SW 1271 (cell line): ENCODE measurements at regions not wholly inside any gene's neighbourhood (a gene's known extent, or its start where the extent isn't known, plus 50 kb on each side); places are given as distances from the start of the nearest gene placed in this dataset.
"Not testable (repeated sequence)": the region's sequence is repeated elsewhere in the genome, so short reads cannot be mapped to it uniquely, and the experiment has no call there.

ENCODE experiments used
- DNase-seq, 2 experiments: peaks; one replicate each; lab custom pipeline; 2025; lab: John Stamatoyannopoulos, UW

DNA sequence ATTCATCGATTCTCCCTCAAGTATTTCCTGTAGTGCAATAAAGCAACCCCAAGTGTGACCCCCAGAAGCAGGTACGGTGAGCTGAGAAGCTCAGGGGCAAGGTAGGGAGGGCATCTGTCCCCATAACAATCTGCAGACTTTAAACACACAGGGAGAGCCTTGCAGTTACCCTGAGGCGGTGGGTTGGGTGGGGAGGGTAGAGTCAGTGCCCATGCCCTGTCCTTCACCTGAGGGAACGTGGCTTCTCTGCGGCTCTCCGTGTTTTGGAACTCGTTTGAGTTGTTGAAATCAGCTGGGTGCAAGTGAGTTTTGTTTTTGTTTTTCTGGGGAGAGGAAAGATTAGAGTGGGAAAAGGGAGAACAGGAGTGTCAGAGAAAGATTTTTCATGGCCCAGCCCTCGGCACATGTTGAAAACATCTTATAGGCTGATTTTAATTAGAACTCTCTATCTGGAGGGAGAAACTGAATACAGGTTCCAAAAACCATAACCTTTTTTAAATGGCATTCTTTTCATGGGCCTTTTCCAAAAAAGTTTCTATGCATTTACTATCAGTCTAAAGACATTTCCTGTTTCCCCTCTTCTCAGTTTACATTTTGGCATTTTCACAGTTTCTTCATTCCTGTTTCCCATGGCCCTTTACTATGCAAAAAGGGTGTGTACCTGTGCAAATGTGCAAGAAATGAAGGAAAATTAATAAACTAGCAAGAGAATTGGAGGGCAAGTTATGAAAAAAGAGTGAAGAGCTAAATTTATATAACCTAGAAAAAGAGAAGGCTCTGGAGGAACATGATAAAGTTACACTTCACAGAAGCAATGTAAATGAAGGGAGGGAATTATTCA, 266.5 kb upstream of the VLDLR start:
- no peak for DNase-seq

DNA sequence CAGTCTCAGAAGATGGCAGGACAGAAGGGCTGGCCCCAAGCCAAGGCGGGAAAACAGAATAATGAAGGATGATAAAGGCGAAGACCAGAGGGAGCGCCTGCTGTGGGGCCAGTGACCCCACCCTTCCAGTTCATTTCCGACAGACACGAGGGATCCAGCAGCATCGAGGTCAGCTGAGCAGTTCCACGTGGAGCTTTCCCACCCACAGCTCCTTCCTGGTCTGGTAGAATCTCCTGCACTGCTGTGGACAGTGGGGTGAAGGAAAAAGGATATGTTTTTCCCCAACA, 265.9 kb upstream of the VLDLR start:
- DNase-seq, result no peak

- no peak for DNase-seq
Observed at GRCh38 chr9:2356041-2356790, 265.4 kb upstream of the VLDLR start.

- no peak for DNase-seq
Observed at GRCh38 chr9:2359891-2360471, 261.6 kb upstream of the VLDLR start.

- no peak for DNase-seq
Observed at GRCh38 chr9:2362150-2362549, 259.4 kb upstream of the VLDLR start.

GRCh38 chr9:2363138-2363745, 258.3 kb upstream of the VLDLR start:
- no peak for DNase-seq

DNA sequence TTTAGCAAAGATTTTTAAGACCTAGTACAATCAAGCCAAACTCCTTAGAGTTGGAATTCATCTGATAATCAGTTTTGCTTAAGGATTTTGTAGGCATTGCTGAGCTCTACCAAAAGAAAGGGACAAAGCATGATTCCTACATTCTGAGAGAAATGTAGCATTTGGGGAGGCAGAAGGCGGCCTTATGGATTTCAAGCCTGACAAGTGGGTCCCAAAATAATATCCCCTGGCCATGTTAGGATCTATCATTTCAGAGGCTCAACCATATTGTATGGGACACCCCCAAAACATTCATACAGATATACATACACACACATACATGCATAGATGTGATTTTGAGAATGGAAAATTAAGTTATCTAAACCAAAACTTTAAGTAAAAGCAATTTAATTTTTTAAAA, 257.8 kb upstream of the VLDLR start:
- DNase-seq, result no peak

DNA sequence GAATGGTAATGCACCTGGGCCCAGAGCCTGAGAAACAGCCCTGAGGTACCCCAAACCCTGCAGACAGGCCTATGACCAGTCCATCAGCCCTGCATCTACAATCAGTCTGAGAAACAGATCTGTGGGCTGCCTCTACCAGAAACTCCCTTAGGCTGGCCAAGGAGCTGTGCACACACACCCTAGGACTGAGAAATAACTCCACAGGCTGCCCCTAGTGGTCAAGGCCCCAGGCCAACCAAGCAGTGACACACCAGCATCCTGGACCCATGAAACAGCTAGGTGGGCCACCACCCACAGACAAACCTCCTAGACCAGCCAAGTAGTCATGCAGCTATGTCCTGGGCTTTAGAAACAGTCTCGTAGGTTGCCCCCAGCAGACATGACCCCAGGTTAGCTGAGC, 253.6 kb upstream of the VLDLR start:
- DNase-seq, result no peak

DNA sequence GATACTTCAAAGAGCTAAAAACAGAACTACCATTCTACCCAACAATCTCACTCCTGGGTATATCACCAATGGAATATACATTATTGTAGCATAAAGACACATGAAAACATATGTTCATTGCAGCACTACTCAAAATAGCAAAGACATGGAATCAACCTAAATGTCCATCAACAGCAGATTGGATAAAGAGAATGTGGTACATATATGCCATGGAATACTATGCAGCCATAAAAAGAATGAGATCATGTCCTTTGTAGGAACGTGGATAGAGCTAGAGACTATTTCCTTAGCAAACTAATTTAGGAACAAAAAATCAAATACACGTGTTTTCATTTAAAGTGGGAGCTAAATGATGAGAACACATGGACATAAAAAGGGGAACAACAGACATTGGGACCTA, 247.9 kb upstream of the VLDLR start:
- DNase-seq, result no peak

- no peak for DNase-seq
Observed at GRCh38 chr9:2375114-2375513, 246.5 kb upstream of the VLDLR start.

DNA sequence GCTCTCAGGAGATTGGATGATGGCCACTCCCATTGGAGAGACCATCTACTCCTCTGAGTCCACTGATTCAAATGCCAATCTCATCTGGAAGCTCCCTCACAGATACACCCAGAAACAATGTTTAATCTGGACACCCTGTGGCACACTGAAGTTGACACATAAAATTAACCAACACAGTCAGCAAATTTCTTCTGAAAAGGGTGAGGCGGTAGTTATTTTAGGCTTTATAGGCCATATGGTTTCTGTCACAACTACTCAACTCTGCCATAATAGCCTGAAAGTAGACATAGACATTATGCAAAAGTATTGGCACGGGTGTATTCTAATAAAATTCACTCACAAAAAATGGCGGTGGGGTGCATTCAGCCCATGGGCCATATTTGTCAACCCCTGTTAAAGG, 244.5 kb upstream of the VLDLR start:
- DNase-seq, result no peak

DNA sequence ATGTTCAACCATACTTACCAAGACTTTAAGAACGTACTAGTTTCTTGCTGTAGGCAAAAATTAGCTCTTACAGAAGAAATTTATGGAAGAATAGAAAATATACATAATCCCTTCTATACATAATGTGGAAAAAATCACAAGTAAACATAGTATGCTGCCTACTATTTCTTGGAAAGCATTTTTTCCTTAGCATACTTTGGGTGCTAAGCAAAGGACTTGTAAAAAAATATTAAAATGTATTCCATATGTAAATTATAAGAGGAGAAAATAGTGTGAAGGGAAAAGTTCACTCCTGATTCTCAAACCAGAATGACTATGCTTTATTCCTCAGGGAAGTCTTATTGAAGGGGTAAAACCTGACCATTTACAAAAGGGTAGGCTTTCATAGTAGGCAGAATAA, 243.8 kb upstream of the VLDLR start:
- no peak for DNase-seq

GRCh38 chr9:2378266-2378665, 243.3 kb upstream of the VLDLR start:
- DNase-seq, result no peak

GRCh38 chr9:2378816-2379215, 242.8 kb upstream of the VLDLR start:
- DNase-seq, result no peak

GRCh38 chr9:2384741-2385140, 236.8 kb upstream of the VLDLR start:
- no peak for DNase-seq

DNA sequence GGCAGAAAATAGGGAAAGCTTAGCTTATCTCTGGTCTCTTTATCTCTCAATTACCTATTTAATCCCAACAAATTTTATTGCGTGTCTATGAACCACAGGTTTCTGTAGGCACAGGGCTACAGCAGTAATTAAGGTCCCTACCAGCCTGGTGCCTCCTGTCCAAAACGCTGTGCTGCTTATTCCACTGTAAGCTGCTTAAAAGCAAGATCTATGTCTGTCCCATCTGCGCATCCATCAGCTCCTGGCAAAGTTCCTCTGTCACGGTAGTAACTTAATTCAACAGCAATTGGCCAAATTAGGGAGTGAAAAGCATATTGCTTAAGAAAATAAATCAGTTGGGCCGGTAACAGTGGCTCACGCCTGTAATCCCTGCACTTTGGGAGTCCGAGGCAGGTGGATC, 235.8 kb upstream of the VLDLR start:
- no peak for DNase-seq

GRCh38 chr9:2386566-2386965, 235.0 kb upstream of the VLDLR start:
- DNase-seq, result no peak

GRCh38 chr9:2387166-2387565, 234.4 kb upstream of the VLDLR start:
- DNase-seq, result no peak

- no peak for DNase-seq
Observed at GRCh38 chr9:2389404-2389803, 232.2 kb upstream of the VLDLR start.

DNA sequence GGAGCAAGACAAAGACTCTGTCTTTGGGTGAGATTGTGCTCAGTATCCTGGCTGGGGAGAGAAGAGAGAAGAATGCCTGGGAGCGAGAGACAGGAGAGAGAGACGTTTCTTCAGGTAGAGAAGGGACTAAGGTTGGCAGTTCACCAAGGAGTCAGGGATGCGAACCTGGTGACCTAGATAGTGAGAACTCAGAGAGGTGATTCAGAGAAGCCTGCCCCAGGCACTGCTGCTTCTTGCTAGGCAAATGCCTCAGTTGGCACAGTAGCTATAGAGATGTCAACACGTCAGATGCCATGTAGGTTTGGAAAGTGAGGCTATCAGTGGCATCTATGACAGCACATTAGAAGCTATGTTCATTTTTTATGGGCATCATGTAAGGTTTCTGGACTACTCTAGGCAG, 231.6 kb upstream of the VLDLR start:
- no peak for DNase-seq

GRCh38 chr9:2391509-2392132, 230.0 kb upstream of the VLDLR start:
- not testable (repeated sequence) for DNase-seq

DNA sequence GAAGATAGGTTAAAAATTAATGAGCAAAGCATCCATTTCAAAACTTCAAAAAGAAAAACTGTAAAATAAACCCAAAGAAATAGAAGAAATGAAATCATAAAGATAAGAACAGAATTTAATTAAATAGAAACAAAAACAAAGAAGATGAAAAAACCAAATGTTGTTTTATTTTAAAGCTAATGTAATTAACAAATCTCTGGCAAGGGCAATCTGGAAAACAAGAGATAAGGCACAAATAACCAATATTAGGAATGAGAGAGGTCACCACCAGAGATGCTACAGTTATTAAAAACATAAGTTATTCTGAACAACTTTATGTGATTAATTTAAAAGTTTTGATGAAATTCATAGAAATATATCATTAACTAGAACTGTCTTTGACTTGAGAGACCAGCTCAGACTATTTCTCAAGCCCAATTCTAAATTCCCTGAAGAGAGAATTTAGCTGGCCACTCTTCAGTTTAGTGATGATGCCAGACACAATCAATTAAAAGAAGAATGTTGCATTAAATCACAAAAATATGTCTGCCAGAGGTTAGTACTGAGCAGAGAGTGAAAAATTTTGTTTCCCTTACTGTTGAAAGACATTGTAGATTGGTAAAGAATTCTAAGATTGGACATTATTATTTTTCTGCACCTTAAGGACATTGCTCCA, 227.4 kb upstream of the VLDLR start:
- not testable (repeated sequence) for DNase-seq
